K562 (cell line): ENCODE measurements at regions not wholly inside any gene's neighbourhood (a gene's known extent, or its start where the extent isn't known, plus 50 kb on each side); places are given as distances from the start of the nearest gene placed in this dataset.

ENCODE experiments used
- ATAC-seq: fragments of 200-7000 bp; cut with Tn5 transposase; 3 replicates; pipeline ENCODE4 v1.9.1; 2020; ENCODE audit warnings: moderate library complexity
- BruUV-seq: library from RNA; stranded (reverse); fragments of 400-500 nt; replicated peaks from 2 replicates; lab custom pipeline; 2021; lab: Mats Ljungman, UMichigan
- CTCF ChIA-PET: fragments of 300-600 bp; formaldehyde crosslinking; extraction: SDS; loops from one replicate; lab custom pipeline; 2021; ENCODE audit warnings: low intra/inter-chr PET ratio; lab: Yijun Ruan, JAX
- POLR2A ChIA-PET: fragments of 300-600, 350-650 bp; sonication (Branson Sonifier 250); formaldehyde crosslinking; extraction: SDS; loops from one replicate; lab custom pipeline; 2021; ENCODE audit warnings: antibody characterized with exemption, inconsistent platforms; lab: Yijun Ruan, JAX
- DNase-seq, 4 experiments: peaks; one replicate each; pipeline versions ENCODE4 v3.0.0 to v3.0.0-alpha.2; 2011 to 2018; ENCODE audit warnings: low spot score in 3 of 4, mixed read lengths in 3 of 4; ENCODE audit errors: extremely low read depth in 1 of 4
- FAIRE-seq: peaks from 2 replicates; lab custom pipeline; 2011; peaks lifted over from hg19 to GRCh38; lab: Jason Lieb, UNC
- H2AFZ ChIP-seq: 2 replicates; pipeline ENCODE4 v1.6.0; 2011; ENCODE audit warnings: low read depth, low read length, control low read depth, inconsistent platforms
- H3K27ac ChIP-seq: fragments of 200-600 bp; 3 replicates; pipeline ENCODE4 v1.8.0; 2011; ENCODE audit warnings: low read depth, mild to moderate bottlenecking, control low read depth, inconsistent platforms, low read length, moderate library complexity, mixed read lengths; ENCODE audit errors: extremely low read depth
- H3K27me3 ChIP-seq, 2 experiments: fragments of 300-600 bp in 1 of 2; 2 replicates in 1 of 2; 3 replicates in 1 of 2; pipeline versions ENCODE4 v1.6.0 to v1.8.0; 2011; ENCODE audit warnings: inconsistent platforms in 2 of 2, low read length in 2 of 2, mild to moderate bottlenecking in 1 of 2, mixed read lengths in 1 of 2, moderate library complexity in 1 of 2; ENCODE audit not compliant: control insufficient read depth in 2 of 2, insufficient read depth in 2 of 2
- H3K36me3 ChIP-seq: fragments of 300-600 bp; 3 replicates; pipeline ENCODE4 v1.8.0; 2011; ENCODE audit warnings: mild to moderate bottlenecking, low read length, inconsistent platforms; ENCODE audit not compliant: control insufficient read depth, insufficient read depth
- H3K4me1 ChIP-seq, 2 experiments: fragments of 200-600 bp in 1 of 2; replicated peaks in 1 of 2; 2 replicates in 1 of 2; 3 replicates in 1 of 2; pipeline versions ENCODE4 v1.5.1 to v1.8.0; 2011; ENCODE audit warnings: inconsistent platforms in 2 of 2, low read length in 2 of 2, mild to moderate bottlenecking in 1 of 2, mixed read lengths in 1 of 2, moderate library complexity in 1 of 2; ENCODE audit not compliant: control insufficient read depth in 2 of 2, insufficient read depth in 2 of 2
- H3K4me2 ChIP-seq: 2 replicates; pipeline ENCODE4 v1.6.1; 2011; ENCODE audit warnings: low read length, control low read depth, inconsistent platforms, mixed read lengths; ENCODE audit not compliant: insufficient read depth
- H3K4me3 ChIP-seq: fragments of 200-600 bp; sonication (generic), shearing (Covaris generic); 2 replicates; pipeline ENCODE4 v1.5.1; 2016; ENCODE audit warnings: control low read depth, inconsistent platforms
- H3K79me2 ChIP-seq: fragments of 200-600 bp; 3 replicates; pipeline ENCODE4 v1.8.0; 2011; ENCODE audit warnings: low read length, inconsistent platforms; ENCODE audit not compliant: control insufficient read depth, insufficient read depth
- H3K9ac ChIP-seq, 2 experiments: 2 replicates each; pipeline versions ENCODE4 v1.6.0 to v1.6.1; 2011; ENCODE audit warnings: low read depth in 2 of 2, low read length in 2 of 2, control low read depth in 1 of 2, inconsistent platforms in 1 of 2, mild to moderate bottlenecking in 1 of 2, mixed read lengths in 1 of 2; ENCODE audit not compliant: insufficient read depth in 1 of 2
- H3K9me1 ChIP-seq: one replicate; pipeline ENCODE4 v1.6.0; 2011; ENCODE audit warnings: inconsistent platforms, mild to moderate bottlenecking, low read length, moderate library complexity; ENCODE audit not compliant: control insufficient read depth, insufficient read depth
- H3K9me3 ChIP-seq: replicated peaks from 2 replicates; pipeline ENCODE4 v1.5.1; 2011; ENCODE audit warnings: low read depth, low read length, inconsistent platforms; ENCODE audit not compliant: control insufficient read depth, insufficient read depth
- H4K20me1 ChIP-seq: replicated peaks from 2 replicates; pipeline ENCODE4 v1.6.1; 2011; ENCODE audit warnings: low read length, inconsistent platforms, mixed read lengths; ENCODE audit not compliant: control insufficient read depth, insufficient read depth
- ATF1 ChIP-seq, 2 experiments: fragments of 450-650 bp in 1 of 2; IDR thresholded peaks; 2 replicates each; pipeline ENCODE4 v1.6.1; 2016; ENCODE audit warnings: missing compliant biosample characterization in 1 of 2, missing genetic modification characterization in 1 of 2
- ATF3 ChIP-seq, 2 experiments: fragments of 450-650 bp in 1 of 2; sonication (generic) in 1 of 2; formaldehyde crosslinking in 1 of 2; IDR thresholded peaks in 1 of 2; conservative IDR thresholded peaks in 1 of 2; 2 replicates each; pipeline versions ENCODE4 v1.6.1 to v1.8.1; 2016 to 2023; ENCODE audit warnings: mild to moderate bottlenecking in 2 of 2, moderate library complexity in 2 of 2, inconsistent platforms in 1 of 2, missing genetic modification reagents in 1 of 2
- RCOR1 ChIP-seq, 2 experiments: IDR thresholded peaks; 2 replicates each; pipeline ENCODE4 v1.6.1; 2012; ENCODE audit warnings: low read depth in 2 of 2, low read length in 2 of 2, borderline replicate concordance in 1 of 2, improper control_type of control experiment in 1 of 2
- ZBTB2 ChIP-seq: fragments of 450-650 bp; IDR thresholded peaks from 2 replicates; pipeline ENCODE4 v1.6.1; 2016; ENCODE audit warnings: antibody characterized with exemption
- WGBS: fragments of 100-300 bp; shearing (Covaris generic); methylation state at CpG from one replicate; pipeline ENCODE4 v1.1.6; 2016; ENCODE audit warnings: low coverage, mixed read lengths; ENCODE audit not compliant: insufficient coverage; ENCODE audit errors: missing lambda C conversion rate; 5-methylcytosine and 5-hydroxymethylcytosine counted together
- in situ Hi-C: fragments of 300-500 bp; cut with MboI; formaldehyde crosslinking; loops from 4 replicates; pipeline ENCODE4 v1.15.0; 2018; ENCODE audit warnings: inconsistent platforms, mixed read lengths
- intact Hi-C: fragments of 100-400 bp; cut with micrococcal nuclease; formaldehyde crosslinking; loops from 2 replicates; pipeline ENCODE4 v1.14.2; 2022

- BruUV-seq: no TSS peak
- Histone ChIP-seq H3K4me2 (no peak overlapping the region), H3K36me3 (no peaks in the 10 kb centered on the region), H3K9ac (no peak overlapping the region), H3K27me3 (no peaks in the 10 kb centered on the region), H2AFZ (no peak overlapping the region), H3K79me2 (no peaks in the 10 kb centered on the region), H4K20me1 (no peaks in the 10 kb centered on the region), H3K9me3 (no peaks in the 10 kb centered on the region), H3K27ac (no peak overlapping the region), H3K4me3 (no peak overlapping the region), H3K9me1 (no peaks in the 10 kb centered on the region), H3K4me1 (no peaks in the 10 kb centered on the region)
- in situ Hi-C loops (no loop called here), intact Hi-C loops (no loop called here)
- DNase-seq (no peak), ATAC-seq (no peak), FAIRE-seq (no peak)
- TF ChIP-seq RCOR1 (IDR thresholded peaks at IDR 0.05; ENCODE audit: borderline replicate concordance in 1 of 2, low read depth in 2 of 2, low read length in 2 of 2): no peak
- TF ChIP-seq ATF1 (CRISPR knock-in tag; IDR thresholded peaks at IDR 0.05): no peak
- TF ChIP-seq ATF1 (tag; IDR thresholded peaks at IDR 0.05): 0 out of 2 replicates have a peak, but pooled peaks have one; percentile 18
- TF ChIP-seq ZBTB2: no peak
- TF ChIP-seq ATF3 (IDR thresholded peaks at IDR 0.05): peak; percentile 33; the same call in 1 of the 2 replicates
- no peak for TF ChIP-seq ATF3 (CRISPR knock-in tag; conservative IDR thresholded peaks at IDR 0.05)
- 0% methylated on average over 2 of the region's 2 CpGs for WGBS
- ChIA-PET POLR2A (interaction anchor here (0.6 kb wide), 1 partner anchor 55 kb away, joined by 4 read pairs; no protein-coding TSS in a partner anchor), CTCF (no interaction called here)
Observed at GRCh38 chr4:177951026-177951425, 508.8 kb upstream of the AGA start.
